ENCODE measurements at regions not wholly inside any gene's neighbourhood (a gene's known extent, or its start where the extent isn't known, plus 50 kb on each side); places are given as distances from the start of the nearest gene placed in this dataset.

GRCh38 chr11:13111813-13112130, 102.7 kb downstream of the RASSF10 start:
- no peak for TF ChIP-seq CEBPB (IDR thresholded peaks at IDR 0.05)
- no peak for TF ChIP-seq RAD21 (IDR thresholded peaks at IDR 0.05; ENCODE audit: low read depth)
- no peak for TF ChIP-seq EP300 (IDR thresholded peaks at IDR 0.05; ENCODE audit: borderline replicate concordance)
- TF ChIP-seq ZBTB7A (IDR thresholded peaks at IDR 0.05; ENCODE audit: low read depth) = no peak
- no peak for TF ChIP-seq MAX (IDR thresholded peaks at IDR 0.05)
- no peak for TF ChIP-seq YY1 (IDR thresholded peaks at IDR 0.05; ENCODE audit: low read depth)
